Upper lobe of left lung (tissue), 4 donors: ENCODE measurements at regions not wholly inside any gene's neighbourhood (a gene's known extent, or its start where the extent isn't known, plus 50 kb on each side); places are given as distances from the start of the nearest gene placed in this dataset.

Experiments used
- POLR2A ChIP-seq, 4 donors: fragments of 450-650 bp; IDR thresholded peaks; one replicate each; pipeline ENCODE4 v1.5.1; 2016 to 2017; ENCODE audit warnings: antibody characterized with exemption in 4 of 4, mild to moderate bottlenecking in 2 of 4
- POLR2AphosphoS5 ChIP-seq, 2 donors: sonication (generic); formaldehyde crosslinking; IDR thresholded peaks; one replicate each; pipeline ENCODE4 v1.5.1; 2017; ENCODE audit warnings: antibody characterized with exemption in 2 of 2
- TF ChIP-seq, protein P1 (sequence below), 6 experiments: fragments of 450-650 bp in 4 of 6; fragments of 200-600 bp in 2 of 6; sonication (generic) in 2 of 6; IDR thresholded peaks; one replicate each; pipeline ENCODE4 v1.5.1; 2016 to 2019; ENCODE audit warnings: antibody characterized with exemption in 6 of 6

DNA sequence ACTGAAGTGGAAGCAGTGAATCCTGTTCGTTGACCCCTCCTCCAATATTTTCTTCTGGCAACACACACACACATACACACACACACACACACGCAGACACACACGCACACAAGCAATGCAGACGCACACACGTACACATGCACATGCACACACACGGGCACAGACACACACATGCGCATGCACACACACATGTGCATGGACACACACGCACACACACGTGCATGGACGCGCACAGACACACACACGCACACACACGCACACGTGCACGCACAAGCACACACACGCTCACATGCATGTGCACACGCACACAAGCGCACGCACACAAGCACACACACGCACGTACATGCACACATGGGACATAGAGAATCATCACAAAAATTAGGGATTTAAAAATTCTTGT lies 488.2 kb upstream of the TPK1 start:
- TF ChIP-seq POLR2A (IDR thresholded peaks at IDR 0.05) = no peak
- TF ChIP-seq, protein P1, sequence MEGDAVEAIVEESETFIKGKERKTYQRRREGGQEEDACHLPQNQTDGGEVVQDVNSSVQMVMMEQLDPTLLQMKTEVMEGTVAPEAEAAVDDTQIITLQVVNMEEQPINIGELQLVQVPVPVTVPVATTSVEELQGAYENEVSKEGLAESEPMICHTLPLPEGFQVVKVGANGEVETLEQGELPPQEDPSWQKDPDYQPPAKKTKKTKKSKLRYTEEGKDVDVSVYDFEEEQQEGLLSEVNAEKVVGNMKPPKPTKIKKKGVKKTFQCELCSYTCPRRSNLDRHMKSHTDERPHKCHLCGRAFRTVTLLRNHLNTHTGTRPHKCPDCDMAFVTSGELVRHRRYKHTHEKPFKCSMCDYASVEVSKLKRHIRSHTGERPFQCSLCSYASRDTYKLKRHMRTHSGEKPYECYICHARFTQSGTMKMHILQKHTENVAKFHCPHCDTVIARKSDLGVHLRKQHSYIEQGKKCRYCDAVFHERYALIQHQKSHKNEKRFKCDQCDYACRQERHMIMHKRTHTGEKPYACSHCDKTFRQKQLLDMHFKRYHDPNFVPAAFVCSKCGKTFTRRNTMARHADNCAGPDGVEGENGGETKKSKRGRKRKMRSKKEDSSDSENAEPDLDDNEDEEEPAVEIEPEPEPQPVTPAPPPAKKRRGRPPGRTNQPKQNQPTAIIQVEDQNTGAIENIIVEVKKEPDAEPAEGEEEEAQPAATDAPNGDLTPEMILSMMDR (IDR thresholded peaks at IDR 0.05) = no peak
- TF ChIP-seq POLR2AphosphoS5 (IDR thresholded peaks at IDR 0.05) = no peak
